Stimulated activated CD4-positive, alpha-beta T cell treated with anti-CD3 and anti-CD28 coated beads, Interleukin-4, amount 100 ng/mL, for 24 hours (primary cell): ENCODE measurements at regions not wholly inside any gene's neighbourhood (a gene's known extent, or its start where the extent isn't known, plus 50 kb on each side); places are given as distances from the start of the nearest gene placed in this dataset.
"Not testable (repeated sequence)": the region's sequence is repeated elsewhere in the genome, so short reads cannot be mapped to it uniquely, and the experiment has no call there.

Experiments
- DNase-seq: peaks from one replicate; pipeline ENCODE4 v3.0.0-alpha.2; 2020

DNA sequence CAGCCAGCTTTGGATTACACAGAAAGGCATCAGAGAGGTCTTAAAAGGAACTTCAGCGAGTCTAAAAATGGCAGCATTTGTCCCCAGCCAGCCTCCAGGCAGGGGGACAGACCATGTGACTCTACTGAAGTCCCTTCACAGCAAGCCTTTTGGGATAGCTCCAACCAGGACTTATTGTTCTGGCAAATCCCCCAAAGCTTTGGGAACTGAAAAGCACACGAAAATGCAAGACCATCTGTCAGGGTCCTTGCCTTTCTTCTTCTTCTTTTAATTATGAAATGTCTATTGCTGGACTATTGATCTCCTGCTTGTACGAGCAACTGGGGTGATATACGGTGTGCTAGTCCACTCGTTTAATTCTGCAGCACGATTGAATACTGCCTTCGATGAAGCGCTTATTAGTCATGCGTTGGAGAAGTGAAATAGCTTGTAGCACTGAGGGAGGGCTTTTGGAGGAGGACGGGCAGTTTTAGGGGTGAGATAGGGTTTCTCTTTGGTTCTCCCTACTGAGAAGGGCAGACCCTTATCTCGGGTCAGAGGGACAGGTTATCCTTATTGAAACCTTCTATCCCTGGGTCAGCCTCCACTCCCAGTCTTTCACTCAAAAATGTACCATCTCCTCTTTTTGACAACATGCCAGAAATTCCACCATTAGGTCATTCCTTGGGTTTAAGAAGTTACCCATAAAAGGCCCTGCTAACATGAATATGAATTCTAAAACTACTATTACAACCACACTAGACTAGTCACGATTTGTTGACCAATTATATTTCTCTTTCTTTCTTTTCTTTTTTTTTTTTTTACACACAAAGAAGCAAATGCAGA, 416.4 kb downstream of the MIAT start:
- DNase-seq = no peak

DNA sequence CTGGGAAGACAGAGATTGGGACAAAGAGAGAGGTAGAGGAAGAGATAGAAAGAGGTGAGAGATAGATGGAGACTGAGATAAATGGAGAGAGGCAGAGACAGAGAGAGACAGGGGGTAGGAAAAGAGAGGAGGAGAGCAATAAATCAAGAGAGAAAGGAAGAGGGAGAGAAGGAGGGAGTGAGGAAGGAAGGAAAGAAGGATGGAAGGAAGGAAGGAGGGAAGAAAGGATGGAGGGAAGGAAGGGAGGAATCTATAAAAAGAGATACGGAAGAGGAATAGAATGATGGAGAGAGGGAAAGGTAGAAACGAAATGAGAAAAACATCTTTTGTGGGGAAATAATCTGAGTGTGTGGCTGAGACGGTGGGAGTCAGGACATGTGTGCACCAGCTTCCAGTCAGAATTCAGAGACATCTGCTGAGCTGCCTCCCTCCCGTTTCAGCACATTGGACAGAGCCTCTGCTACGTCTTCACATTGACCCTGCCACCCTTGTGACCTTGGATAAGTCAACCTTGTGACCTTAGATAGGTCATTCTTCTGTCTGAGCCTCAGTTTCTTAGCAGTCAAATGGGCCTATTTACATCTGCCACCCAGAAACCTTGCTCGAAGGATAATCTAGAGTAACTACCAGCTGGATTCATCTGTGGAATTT, 417.8 kb downstream of the MIAT start:
- DNase-seq = no peak

- no peak for DNase-seq
These were observed 418.5 kb downstream of the MIAT start for GRCh38 chr22:27075891-27076290.

- not testable (repeated sequence) for DNase-seq
These were observed 420.7 kb downstream of the MIAT start for GRCh38 chr22:27078064-27078463.

DNA sequence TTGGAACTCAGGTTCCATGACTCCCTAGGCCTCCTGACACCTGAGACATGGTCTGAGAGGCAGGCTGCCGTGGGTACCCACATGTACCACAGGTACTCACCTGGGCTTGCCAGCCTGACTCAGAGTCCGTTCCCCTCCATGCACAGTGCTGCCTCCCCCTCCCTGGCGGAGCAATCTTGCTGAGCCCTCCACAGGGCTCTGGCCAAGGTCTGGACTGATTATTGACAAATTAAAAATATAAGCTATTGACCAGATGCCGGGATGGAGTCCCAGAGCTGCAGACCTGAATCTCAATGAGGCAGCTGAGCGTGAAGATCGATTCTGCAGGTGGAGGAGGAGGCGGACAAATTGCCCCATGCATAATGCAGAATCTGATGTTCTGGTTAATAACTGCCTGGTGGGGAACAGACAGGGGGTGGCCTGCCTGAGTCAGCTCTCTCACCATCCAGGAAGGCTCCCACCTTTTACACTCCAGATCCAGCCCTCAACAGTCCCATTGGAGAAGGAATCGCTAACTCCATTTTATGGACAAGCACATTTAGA, 422.7 kb downstream of the MIAT start:
- DNase-seq = no peak

GRCh38 chr22:27080863-27081262, 423.5 kb downstream of the MIAT start:
- DNase-seq = no peak

DNA sequence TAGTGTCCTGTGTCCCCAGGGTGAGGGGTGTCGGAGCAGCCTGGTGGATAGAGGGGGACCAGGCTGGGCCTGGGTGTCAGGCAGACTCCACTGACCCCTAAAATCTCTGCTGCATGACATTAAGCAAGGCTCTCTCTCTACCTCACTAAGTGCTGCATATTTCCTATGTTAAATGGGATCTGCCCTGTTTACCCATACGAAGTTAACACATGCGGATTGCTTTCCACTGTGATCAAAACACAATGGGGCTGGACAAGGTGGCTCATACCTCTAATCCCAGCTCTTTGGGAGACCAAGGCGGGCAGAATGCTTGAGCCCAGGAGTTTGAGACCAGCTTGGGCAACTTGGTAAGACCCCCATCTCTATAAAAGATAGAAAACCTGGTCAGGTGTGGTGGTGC, 426.2 kb downstream of the MIAT start:
- DNase-seq = no peak

DNA sequence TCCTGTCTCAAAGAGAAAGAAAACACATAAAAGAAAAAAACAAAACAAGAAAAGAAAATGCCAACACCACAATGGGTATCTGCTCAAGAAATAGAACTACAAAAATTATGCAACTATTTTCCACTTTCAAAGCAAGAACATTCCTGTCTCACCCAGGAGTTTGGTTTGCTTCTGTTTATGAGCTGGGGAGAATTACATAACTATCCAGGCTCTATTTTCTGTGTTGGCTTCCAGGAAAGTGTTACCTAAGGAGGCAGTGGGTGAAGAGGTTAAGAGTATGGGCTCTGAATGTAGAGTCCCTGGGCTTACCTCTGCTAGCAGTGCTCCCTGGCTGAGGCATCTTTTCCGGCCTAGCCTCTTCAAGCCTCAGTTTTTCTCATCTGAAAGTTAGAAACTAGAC, 426.7 kb downstream of the MIAT start:
- no peak for DNase-seq

- DNase-seq = no peak
These were observed 429.0 kb downstream of the MIAT start for GRCh38 chr22:27086080-27087044.

GRCh38 chr22:27087051-27087450, 429.7 kb downstream of the MIAT start:
- no peak for DNase-seq

DNA sequence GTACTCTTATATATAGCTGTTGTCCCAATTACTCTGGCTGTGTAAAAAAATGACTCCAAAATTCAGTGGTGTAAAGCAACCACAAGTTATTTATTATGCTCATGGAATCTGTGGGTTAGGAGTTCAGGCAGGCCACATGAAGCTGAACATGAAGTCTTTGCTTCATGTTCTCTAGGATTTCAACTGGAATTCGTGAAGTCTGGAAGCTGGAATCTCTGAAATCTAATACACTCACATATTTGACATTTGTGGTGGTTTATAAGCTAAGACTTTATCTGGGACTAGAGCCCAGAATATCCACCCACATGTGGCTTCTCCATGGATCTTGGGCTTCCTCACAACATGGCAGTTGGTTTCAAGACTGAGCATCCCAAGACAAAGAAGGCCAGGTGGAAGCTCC, 430.6 kb downstream of the MIAT start:
- DNase-seq = no peak

DNA sequence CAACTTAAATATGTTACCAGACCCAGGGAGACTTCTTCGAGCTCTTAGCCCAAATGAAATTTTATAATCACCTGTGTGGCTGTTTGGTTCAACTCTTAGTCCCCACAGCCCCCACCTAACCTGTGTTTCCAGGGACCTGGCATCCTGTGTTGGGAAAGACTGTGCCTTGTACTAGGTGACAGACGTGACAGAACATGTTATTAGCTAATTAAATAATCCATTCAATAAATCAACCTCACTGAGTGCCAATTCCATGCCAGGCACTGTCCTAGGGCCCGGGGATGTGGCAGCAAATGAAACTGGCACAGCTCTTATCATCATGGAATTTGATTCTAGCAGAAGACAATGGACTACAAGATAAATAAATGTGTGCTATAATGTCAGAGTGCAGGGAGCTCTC, 431.9 kb downstream of the MIAT start:
- no peak for DNase-seq

GRCh38 chr22:27090611-27091011, 433.2 kb downstream of the MIAT start:
- DNase-seq = no peak

DNA sequence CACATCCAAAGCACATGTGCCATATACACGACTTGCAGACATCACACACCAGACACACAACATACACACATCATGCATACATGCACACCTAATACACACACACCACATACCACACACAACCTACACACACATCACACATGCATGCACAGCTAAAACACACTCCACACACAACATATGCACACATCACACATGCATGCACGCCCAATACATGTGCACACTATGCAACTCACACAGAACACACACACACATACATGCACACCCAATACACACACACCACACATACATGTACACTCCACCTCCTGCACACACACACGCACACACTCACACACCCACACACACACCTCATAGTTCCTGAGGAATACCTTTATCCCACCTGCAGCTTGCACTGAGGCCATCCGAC, 436.0 kb downstream of the MIAT start:
- DNase-seq = no peak

DNA sequence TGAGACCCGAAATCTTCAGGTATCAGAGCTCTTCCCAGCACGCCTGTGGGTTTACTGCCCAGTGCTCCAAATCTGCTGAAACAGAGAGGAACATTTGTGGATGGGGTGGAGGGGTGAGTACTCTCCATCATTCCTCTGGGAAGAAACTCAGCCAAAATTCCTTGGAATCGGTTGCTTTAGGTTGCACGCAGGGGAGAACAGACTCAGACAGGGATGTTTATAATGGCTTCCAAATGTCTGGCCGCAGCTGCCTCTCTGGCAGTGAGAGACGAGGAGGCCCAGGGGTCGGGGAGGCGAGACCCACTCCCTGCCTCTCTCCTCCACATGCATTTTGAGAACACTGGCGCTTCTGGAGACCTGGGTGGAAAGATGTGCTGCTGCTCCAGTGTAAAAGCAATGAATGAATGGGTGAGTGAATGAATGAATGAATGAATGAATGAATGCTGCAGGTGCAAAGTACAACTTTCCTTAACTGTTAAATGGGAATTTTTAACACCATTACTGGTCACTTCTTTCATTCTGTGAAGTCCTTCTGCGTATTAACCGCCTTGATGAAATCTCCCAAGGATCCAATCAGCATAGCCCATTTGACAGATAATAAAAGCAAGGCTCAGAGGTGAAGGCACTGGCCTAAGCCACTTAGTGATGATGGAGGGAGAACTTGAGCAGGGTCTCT, 437.4 kb downstream of the MIAT start:
- no peak for DNase-seq

DNA sequence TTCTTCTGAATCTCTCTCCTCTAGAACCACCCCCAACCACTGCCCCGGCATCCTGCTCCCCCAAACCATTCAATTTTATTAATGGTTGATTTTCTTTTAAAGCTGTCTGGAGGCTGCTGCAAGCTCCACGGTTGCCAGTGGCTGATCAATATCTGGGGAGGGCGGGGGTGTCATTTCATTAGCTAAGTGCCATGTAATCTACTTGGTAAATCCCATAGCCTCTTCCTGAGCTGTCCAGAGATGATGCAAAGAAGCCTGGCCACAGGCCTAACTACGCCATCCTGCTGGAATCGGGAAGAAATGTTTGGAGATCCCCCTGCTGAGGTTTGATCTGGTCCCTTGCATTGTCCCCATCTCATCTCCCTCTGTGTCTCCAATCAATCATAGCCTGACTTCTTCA, 440.1 kb downstream of the MIAT start:
- DNase-seq = no peak

- no peak for DNase-seq
These were observed 440.5 kb downstream of the MIAT start for GRCh38 chr22:27097933-27098332.

DNA sequence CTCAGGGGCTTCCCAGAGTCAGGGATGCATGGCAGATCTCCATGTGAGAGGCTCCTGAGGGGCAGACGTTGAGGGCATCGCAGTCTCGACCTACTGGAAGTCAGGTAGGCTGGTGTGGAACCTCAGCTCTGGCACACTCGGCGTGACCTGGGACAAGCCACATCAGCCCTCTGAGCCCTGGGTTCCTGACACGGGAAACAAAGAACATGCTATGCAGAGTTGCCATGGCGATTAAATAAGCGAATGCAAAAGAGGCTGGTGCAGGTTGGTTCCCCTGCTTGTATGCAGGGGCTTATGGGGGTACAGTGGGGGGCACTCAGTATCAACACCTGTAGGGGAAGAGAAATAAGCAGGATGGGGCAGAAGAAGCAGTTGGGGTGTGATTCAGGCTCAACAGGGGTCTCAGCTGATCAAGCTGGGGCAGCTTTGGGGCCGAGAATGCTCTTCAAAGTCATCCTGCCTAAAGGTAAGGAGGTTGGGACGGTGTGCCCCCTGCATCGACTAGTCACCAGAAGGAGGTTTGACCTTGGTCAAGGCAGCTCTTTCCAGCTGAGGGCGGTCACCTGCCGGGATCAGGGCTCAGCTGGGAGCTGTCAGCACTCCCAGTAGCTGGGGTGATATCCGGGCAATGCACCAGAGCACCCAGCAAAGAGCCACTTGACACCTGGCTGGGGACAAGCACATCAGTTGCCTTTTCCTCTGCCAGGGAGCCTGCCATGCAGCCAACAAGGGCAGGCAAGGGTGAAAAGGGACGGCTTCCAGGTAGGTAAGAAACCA, 442.7 kb downstream of the MIAT start:
- DNase-seq = no peak

DNA sequence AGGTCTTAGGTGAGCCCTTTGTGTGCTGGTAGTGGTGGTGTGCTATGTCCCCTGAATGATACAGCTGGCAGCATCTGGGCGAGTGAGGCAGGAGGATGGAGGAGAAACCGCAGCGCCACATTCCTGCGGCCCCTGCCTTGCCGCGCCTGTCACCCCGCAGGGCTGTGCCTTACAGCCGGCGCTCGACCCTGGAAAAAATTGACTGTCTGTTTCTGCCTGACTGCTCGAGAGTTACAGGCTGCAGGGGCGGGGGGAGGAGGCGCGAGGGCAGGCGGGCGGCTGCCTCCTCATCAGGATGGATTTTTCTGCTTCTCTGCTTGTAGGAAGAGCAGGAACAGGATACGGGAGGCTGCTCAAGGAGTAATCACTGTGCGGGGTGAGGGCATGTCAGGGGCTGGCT, 443.4 kb downstream of the MIAT start:
- no peak for DNase-seq

DNA sequence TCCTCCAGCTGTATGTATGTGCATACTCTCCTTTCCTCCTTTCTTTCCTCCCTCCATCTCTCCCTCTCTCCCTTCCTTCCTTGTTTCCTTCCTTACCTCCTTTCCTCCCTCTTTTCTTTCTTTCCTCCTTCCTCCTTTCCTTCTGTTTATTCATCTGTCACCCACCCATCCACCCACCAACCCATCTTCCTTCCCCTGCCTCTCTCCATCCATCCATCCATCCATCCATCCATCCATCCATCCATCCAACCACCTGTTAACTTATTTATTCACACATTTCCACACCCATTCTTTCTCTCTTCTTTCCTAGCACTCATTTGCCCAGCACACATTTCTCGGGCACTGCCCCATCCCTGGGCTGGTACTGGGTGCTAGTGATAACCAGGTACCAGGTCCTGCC, 443.9 kb downstream of the MIAT start:
- DNase-seq = no peak

- DNase-seq = no peak
These were observed 447.1 kb downstream of the MIAT start for GRCh38 chr22:27104449-27104848.
